A673 (cell line): ENCODE measurements at regions not wholly inside any gene's neighbourhood (a gene's known extent, or its start where the extent isn't known, plus 50 kb on each side); places are given as distances from the start of the nearest gene placed in this dataset.

ENCODE experiments used
- BruUV-seq: library from RNA; stranded (reverse); fragments of 400-500 nt; replicated peaks from 2 replicates; lab custom pipeline; 2021; lab: Mats Ljungman, UMichigan
- CTCF ChIA-PET: fragments of 300-600 bp; sonication (Branson Sonifier 250); formaldehyde crosslinking; loops from one replicate; lab custom pipeline; 2022; ENCODE audit warnings: antibody characterized with exemption; lab: Charles Lee
- POLR2A ChIA-PET: fragments of 300-600 bp; sonication (Branson Sonifier 250); formaldehyde crosslinking; loops from one replicate; lab custom pipeline; 2022; ENCODE audit warnings: antibody characterized with exemption; ENCODE audit not compliant: low non-redundant PET; lab: Charles Lee
- DNase-seq: peaks from one replicate; pipeline ENCODE4 v3.0.0-alpha.2; 2015; ENCODE audit warnings: low spot score
- H3K27ac ChIP-seq: fragments of 200-600 bp; sonication (generic); 2 replicates; pipeline ENCODE4 v1.5.1; 2016; ENCODE audit warnings: mixed run types, low read depth, mild to moderate bottlenecking, mixed read lengths, antibody characterized with exemption, low read length; ENCODE audit not compliant: poor library complexity, severe bottlenecking
- H3K27me3 ChIP-seq: fragments of 200-600 bp; sonication (generic); replicated peaks from 2 replicates; pipeline ENCODE4 v1.6.1; 2017; ENCODE audit warnings: mixed run types, low read depth, mild to moderate bottlenecking, mixed read lengths, antibody characterized with exemption, low read length; ENCODE audit not compliant: insufficient read depth, poor library complexity
- H3K36me3 ChIP-seq: fragments of 200-600 bp; sonication (generic); 2 replicates; pipeline ENCODE4 v1.6.1; 2016; ENCODE audit warnings: mixed run types, mild to moderate bottlenecking, mixed read lengths, antibody characterized with exemption, low read length; ENCODE audit not compliant: insufficient read depth, poor library complexity, severe bottlenecking
- H3K4me1 ChIP-seq: fragments of 200-600 bp; sonication (generic); 2 replicates; pipeline ENCODE4 v1.6.1; 2017; ENCODE audit warnings: mixed run types, mild to moderate bottlenecking, mixed read lengths, antibody characterized with exemption, low read length; ENCODE audit not compliant: insufficient read depth, poor library complexity, severe bottlenecking
- H3K4me3 ChIP-seq: fragments of 200-600 bp; sonication (generic); 2 replicates; pipeline ENCODE4 v1.5.1; 2016; ENCODE audit warnings: low read depth, mixed run types, mild to moderate bottlenecking, mixed read lengths, low read length; ENCODE audit not compliant: poor library complexity, severe bottlenecking
- H3K9me3 ChIP-seq: fragments of 200-600 bp; sonication (generic); 2 replicates; pipeline ENCODE4 v1.6.1; 2016; ENCODE audit warnings: mixed run types, low read depth, mild to moderate bottlenecking, mixed read lengths, antibody characterized with exemption, low read length; ENCODE audit not compliant: poor library complexity, severe bottlenecking
- CTCF ChIP-seq: fragments of 300-800, 200-600 bp; sonication (generic); conservative IDR thresholded peaks from 2 replicates; pipeline ENCODE4 v1.5.1; 2017; ENCODE audit warnings: low read depth, mild to moderate bottlenecking, antibody characterized with exemption, low read length, moderate library complexity, mixed read lengths
- EZH2 ChIP-seq: fragments of 200-600 bp; sonication (generic); IDR thresholded peaks from 2 replicates; pipeline ENCODE4 v1.6.1; 2017; ENCODE audit warnings: borderline replicate concordance, low read depth, mild to moderate bottlenecking, mixed read lengths, antibody characterized with exemption, low read length; ENCODE audit not compliant: poor library complexity, severe bottlenecking
- intact Hi-C: fragments of 100-400 bp; cut with micrococcal nuclease; formaldehyde crosslinking; loops from one replicate; pipeline ENCODE4 v1.10.0; 2022; ENCODE audit not compliant: unreplicated experiment

DNA sequence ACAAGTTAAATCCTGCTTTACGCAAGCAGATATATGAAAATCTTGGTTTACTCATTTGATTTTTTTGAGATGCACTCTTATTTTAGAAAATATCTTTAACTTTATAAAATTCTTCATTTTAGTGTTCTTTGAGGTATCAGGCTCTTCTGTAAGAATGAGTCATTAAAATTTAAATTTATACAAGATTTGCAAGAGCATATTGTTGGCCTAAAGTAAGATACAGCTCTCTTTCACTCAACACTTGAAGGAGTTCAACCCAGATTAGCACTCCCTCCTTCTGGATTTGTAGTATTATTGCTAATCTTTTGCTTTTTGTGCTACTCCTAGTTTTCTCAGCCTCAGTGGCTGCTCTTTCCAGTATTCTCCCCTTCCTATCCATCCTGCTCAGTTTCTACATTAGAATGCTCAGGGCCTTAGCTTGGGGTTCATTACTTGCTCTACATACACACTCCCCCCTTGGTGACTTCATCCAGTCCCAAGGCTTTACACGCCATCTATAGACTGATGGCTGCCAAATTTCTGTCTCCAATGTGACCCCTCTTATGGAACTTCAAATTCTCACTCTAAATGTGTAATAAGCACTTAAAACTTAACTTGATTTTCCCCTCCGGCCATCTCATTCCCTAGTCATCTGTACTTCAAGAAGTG is 425.3 kb upstream of the FANCL start:
- POLR2A ChIA-PET = no interaction called here
- no peaks in the 10 kb centered on the region for H3K4me1 ChIP-seq
- H3K9me3 ChIP-seq = no peaks in the 10 kb centered on the region
- no TSS peak for BruUV-seq
- no peak for TF ChIP-seq CTCF
- no peak for TF ChIP-seq EZH2
- no peak overlapping the region for H3K4me3 ChIP-seq
- CTCF ChIA-PET = no interaction called here
- DNase-seq = no peak
- intact Hi-C loops = no loop called here
- no peak overlapping the region for H3K27ac ChIP-seq
- H3K36me3 ChIP-seq = no peaks in the 10 kb centered on the region
- peaks cover 6% of the 10 kb centered on the region for H3K27me3 ChIP-seq

- DNase-seq = no peak
- Histone ChIP-seq H3K4me3 (no peak overlapping the region), H3K27me3 (peaks cover 6% of the 10 kb centered on the region), H3K4me1 (no peaks in the 10 kb centered on the region), H3K27ac (no peak overlapping the region), H3K36me3 (no peaks in the 10 kb centered on the region), H3K9me3 (no peaks in the 10 kb centered on the region)
- BruUV-seq = no TSS peak
- ChIA-PET POLR2A (interaction anchor here (1.1 kb wide), 1 partner anchor 12 kb away, joined by 4 read pairs; no protein-coding TSS in a partner anchor), CTCF (no interaction called here)
- intact Hi-C loops = no loop called here
- TF ChIP-seq EZH2 (no peak), CTCF (no peak)
Measured at GRCh38 chr2:58665154-58665553, 424.0 kb upstream of the FANCL start.

- no TSS peak for BruUV-seq
- POLR2A ChIA-PET = interaction anchor here (1.1 kb wide), 1 partner anchor 12 kb away, joined by 4 read pairs; no protein-coding TSS in a partner anchor
- intact Hi-C loops = no loop called here
- no peak for DNase-seq
- CTCF ChIA-PET = no interaction called here
- Histone ChIP-seq H3K9me3 (no peaks in the 10 kb centered on the region), H3K4me3 (no peak overlapping the region), H3K36me3 (no peaks in the 10 kb centered on the region), H3K27ac (no peak overlapping the region), H3K4me1 (no peaks in the 10 kb centered on the region), H3K27me3 (peaks cover 6% of the 10 kb centered on the region)
- TF ChIP-seq CTCF = no peak
- TF ChIP-seq EZH2 = no peak
Measured at GRCh38 chr2:58664523-58665151, 423.5 kb upstream of the FANCL start.
